Thyroid gland (tissue), 4 donors: ENCODE measurements at regions not wholly inside any gene's neighbourhood (a gene's known extent, or its start where the extent isn't known, plus 50 kb on each side); places are given as distances from the start of the nearest gene placed in this dataset.
"Not testable (repeated sequence)": the region's sequence is repeated elsewhere in the genome, so short reads cannot be mapped to it uniquely, and the experiment has no call there.

Source experiments
- POLR2A ChIP-seq, 2 donors: fragments of 450-650 bp; IDR thresholded peaks; one replicate each; pipeline ENCODE4 v1.6.1; 2017; ENCODE audit warnings: antibody characterized with exemption in 2 of 2, mild to moderate bottlenecking in 2 of 2, moderate library complexity in 1 of 2
- TF ChIP-seq, protein P1 (sequence below), 6 experiments: fragments of 200-600 bp in 3 of 6; fragments of 450-650 bp in 3 of 6; sonication (generic) in 3 of 6; IDR thresholded peaks; one replicate each; pipeline ENCODE4 v1.5.1; 2016 to 2019; ENCODE audit warnings: antibody characterized with exemption in 6 of 6, mild to moderate bottlenecking in 2 of 6, inconsistent platforms in 1 of 6, moderate library complexity in 1 of 6

DNA sequence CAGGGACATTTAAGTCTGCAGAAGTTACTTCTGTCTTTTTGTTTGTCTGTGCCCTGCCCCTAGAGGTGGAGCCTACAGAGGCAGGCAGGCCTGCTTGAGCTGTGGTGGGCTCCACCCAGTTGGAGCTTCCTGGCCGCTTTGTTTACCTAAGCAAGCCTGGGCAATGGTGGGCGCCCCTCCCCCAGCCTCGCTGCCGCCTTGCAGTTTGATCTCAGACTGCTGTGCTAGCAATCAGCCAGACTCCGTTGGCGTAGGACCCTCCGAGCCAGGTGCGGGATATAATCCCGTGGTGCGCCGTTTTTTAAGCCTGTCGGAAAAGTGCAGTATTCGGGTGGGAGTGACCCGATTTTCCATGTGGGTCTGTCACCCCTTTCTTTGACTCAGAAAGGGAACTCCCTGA, 170.7 kb upstream of the KCND3 start:
- TF ChIP-seq, protein P1, sequence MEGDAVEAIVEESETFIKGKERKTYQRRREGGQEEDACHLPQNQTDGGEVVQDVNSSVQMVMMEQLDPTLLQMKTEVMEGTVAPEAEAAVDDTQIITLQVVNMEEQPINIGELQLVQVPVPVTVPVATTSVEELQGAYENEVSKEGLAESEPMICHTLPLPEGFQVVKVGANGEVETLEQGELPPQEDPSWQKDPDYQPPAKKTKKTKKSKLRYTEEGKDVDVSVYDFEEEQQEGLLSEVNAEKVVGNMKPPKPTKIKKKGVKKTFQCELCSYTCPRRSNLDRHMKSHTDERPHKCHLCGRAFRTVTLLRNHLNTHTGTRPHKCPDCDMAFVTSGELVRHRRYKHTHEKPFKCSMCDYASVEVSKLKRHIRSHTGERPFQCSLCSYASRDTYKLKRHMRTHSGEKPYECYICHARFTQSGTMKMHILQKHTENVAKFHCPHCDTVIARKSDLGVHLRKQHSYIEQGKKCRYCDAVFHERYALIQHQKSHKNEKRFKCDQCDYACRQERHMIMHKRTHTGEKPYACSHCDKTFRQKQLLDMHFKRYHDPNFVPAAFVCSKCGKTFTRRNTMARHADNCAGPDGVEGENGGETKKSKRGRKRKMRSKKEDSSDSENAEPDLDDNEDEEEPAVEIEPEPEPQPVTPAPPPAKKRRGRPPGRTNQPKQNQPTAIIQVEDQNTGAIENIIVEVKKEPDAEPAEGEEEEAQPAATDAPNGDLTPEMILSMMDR (IDR thresholded peaks at IDR 0.05), result not testable (repeated sequence)
- not testable (repeated sequence) for TF ChIP-seq POLR2A (IDR thresholded peaks at IDR 0.05)
